H7 (cell line): ENCODE measurements at regions not wholly inside any gene's neighbourhood (a gene's known extent, or its start where the extent isn't known, plus 50 kb on each side); places are given as distances from the start of the nearest gene placed in this dataset.
A peak's percentile ranks its signal among the peaks of the same experiment; 100 is the strongest.
"Not testable (repeated sequence)": the region's sequence is repeated elsewhere in the genome, so short reads cannot be mapped to it uniquely, and the experiment has no call there.

ENCODE experiments used
- DNase-seq: peaks from one replicate; pipeline ENCODE4 v3.0.0; 2012
- H3K27me3 ChIP-seq: 2 replicates; pipeline ENCODE4 v1.6.0; 2011; ENCODE audit warnings: mild to moderate bottlenecking, low read length; ENCODE audit not compliant: control insufficient read depth, insufficient read depth
- H3K36me3 ChIP-seq: replicated peaks from 2 replicates; pipeline ENCODE4 v1.5.1; 2011; ENCODE audit warnings: low read length; ENCODE audit not compliant: control insufficient read depth, insufficient read depth
- H3K4me3 ChIP-seq: 2 replicates; pipeline ENCODE4 v1.5.1; 2011; ENCODE audit warnings: low read depth, mild to moderate bottlenecking, control low read depth, low read length, moderate library complexity; ENCODE audit not compliant: insufficient read depth

DNA sequence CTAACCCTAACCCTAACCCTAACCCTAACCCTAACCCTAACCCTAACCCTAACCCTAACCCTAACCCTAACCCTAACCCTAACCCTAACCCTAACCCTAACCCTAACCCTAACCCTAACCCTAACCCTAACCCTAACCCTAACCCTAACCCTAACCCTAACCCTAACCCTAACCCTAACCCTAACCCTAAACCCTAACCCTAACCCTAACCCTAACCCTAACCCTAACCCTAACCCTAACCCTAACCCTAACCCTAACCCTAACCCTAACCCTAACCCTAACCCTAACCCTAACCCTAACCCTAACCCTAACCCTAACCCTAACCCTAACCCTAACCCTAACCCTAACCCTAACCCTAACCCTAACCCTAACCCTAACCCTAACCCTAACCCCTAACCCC is 80.6 kb upstream of the PLEKHG4B start:
- not testable (repeated sequence) for DNase-seq, H3K4me3 ChIP-seq, H3K36me3 ChIP-seq, H3K27me3 ChIP-seq

DNA sequence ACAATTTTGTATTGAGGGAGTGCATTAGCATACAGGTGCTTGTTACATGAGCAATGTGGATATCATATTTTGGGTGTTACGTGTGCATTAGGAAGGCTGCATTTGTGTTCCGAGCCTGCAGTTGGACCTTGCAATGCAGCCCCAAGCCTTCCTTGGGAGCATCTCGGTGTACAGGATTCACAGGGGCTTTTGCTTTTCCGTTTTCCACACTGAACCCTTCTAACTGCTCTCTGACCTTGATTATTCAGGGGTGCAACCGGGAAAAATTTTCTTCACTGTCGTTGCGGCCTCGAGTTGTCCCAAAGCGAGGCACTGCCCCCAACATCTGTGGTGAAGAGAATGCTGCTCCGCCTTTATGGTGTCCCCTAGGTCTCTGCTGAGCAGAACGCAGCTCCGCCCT is 80.1 kb upstream of the PLEKHG4B start:
- Histone ChIP-seq H3K4me3 (no peak overlapping the region), H3K27me3 (no peaks in the 10 kb centered on the region), H3K36me3 (no peaks in the 10 kb centered on the region)
- DNase-seq, result no peak

- no peak overlapping the region for H3K4me3 ChIP-seq
Observed at GRCh38 chr5:13234-13633, 78.7 kb upstream of the PLEKHG4B start.

DNA sequence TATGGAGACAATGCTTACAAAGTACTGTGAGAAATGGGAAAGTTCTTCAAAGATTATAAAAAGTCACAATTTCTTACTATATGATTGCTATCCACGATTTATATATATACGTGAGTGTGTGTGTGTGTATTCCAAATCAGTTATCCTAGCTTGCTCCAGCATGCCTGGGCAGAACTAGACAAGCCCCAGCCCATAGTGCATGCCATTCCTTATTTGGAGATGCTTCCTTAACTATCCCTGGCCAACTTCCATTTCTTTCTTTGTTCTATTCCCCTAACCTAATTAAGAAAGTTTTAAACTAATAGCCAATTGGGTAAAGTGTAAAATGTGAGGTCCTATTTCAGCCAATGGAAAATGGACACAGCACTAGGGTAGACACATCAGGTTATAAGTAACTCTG is 77.3 kb upstream of the PLEKHG4B start:
- H3K36me3 ChIP-seq, H3K4me3 ChIP-seq, DNase-seq, H3K27me3 ChIP-seq: not testable (repeated sequence)

More at GRCh38 chr5:13234-13633, 78.7 kb upstream of the PLEKHG4B start:
- no peaks in the 10 kb centered on the region for H3K36me3 ChIP-seq
- no peak for DNase-seq
- H3K27me3 ChIP-seq, result no peaks in the 10 kb centered on the region

- H3K4me3 ChIP-seq, H3K36me3 ChIP-seq, H3K27me3 ChIP-seq, DNase-seq: not testable (repeated sequence)
Observed at GRCh38 chr5:20276-20675, 71.7 kb upstream of the PLEKHG4B start.

- no peak overlapping the region for H3K4me3 ChIP-seq
- H3K27me3 ChIP-seq, result no peaks in the 10 kb centered on the region
- H3K36me3 ChIP-seq, result no peaks in the 10 kb centered on the region
- peak; percentile 16 for DNase-seq
Observed at GRCh38 chr5:21654-22233, 70.2 kb upstream of the PLEKHG4B start.

DNA sequence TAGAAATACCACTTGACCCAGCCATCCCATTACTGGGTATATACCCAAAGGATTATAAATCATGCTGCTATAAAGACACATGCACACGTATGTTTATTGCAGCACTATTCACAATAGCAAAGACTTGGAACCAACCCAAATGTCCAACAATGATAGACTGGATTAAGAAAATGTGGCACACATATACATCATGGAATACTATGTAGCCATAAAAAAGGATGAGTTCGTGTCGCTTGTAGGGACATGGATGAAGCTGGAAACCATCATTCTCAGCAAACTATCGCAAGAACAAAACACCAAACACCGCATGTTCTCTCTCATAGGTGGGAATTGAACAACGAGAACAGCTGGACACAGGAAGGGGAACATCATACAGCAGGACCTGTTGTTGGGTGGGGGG is 68.1 kb upstream of the PLEKHG4B start:
- not testable (repeated sequence) for H3K4me3 ChIP-seq, H3K36me3 ChIP-seq, DNase-seq, H3K27me3 ChIP-seq

DNA sequence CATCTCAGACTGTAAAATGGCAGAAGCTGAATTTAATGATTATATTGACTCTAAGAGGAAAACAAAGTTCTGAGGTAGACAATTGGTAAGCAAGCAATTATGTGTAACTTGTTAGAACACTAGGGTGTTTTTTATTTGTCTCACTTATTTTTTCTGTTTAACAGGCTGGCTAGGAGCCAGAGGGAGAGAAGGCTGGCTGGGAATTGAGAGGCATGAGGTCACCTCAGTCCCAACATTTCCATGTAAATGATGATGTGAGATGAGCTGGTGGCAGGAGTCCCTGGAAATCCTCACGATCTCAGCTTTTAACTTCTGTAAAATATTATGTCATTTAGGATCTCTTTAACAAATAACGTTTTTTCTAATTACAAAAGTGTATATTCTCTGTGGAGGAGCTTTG is 66.9 kb upstream of the PLEKHG4B start:
- DNase-seq, H3K27me3 ChIP-seq, H3K4me3 ChIP-seq, H3K36me3 ChIP-seq: not testable (repeated sequence)

GRCh38 chr5:30131-30530 is 61.8 kb upstream of the PLEKHG4B start:
- no peak for DNase-seq
- no peaks in the 10 kb centered on the region for H3K36me3 ChIP-seq
- peaks cover 3% of the 10 kb centered on the region for H3K27me3 ChIP-seq
- no peak overlapping the region for H3K4me3 ChIP-seq

DNA sequence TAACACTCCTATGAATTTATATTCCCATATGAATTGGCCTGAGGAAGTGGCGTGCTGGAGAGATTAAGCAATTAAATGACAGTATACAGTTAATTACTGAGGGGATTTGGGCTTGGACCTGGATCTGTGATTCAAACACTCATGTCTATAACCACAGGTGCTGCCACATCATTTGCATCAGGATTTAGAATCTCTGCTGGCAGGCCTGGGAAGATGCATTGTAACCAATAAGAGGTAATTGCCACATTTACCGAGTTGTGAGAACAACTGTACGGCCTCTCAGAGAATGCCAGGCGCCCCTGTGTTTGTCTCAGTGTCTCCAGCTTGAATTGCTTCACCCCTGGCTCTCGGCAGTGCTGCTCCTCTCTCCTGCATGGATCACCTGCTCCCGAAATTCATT is 61.4 kb upstream of the PLEKHG4B start:
- not testable (repeated sequence) for DNase-seq, H3K4me3 ChIP-seq, H3K36me3 ChIP-seq, H3K27me3 ChIP-seq

DNA sequence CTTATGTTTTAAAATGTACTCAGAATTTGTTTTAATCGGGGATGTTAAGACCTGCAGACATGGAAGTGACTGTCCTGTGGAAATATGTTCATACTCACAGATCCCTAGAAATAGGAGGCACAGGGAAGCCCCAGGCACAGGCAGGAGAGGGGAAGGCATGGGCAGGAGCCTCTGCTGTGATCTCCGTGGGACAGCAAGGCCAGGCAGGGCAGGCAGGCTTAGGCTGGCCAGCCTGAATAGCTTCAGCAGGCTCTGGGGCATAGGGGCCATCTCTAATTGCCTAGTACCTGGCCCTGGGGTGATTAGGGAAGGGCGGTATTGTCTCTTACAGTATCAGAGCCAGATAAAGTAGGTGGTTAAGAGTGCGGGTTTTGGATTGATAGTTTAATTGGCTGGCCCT is 59.8 kb upstream of the PLEKHG4B start:
- DNase-seq, result no peak
- peaks cover 3% of the 10 kb centered on the region for H3K27me3 ChIP-seq
- H3K36me3 ChIP-seq, result no peaks in the 10 kb centered on the region
- no peak overlapping the region for H3K4me3 ChIP-seq

DNA sequence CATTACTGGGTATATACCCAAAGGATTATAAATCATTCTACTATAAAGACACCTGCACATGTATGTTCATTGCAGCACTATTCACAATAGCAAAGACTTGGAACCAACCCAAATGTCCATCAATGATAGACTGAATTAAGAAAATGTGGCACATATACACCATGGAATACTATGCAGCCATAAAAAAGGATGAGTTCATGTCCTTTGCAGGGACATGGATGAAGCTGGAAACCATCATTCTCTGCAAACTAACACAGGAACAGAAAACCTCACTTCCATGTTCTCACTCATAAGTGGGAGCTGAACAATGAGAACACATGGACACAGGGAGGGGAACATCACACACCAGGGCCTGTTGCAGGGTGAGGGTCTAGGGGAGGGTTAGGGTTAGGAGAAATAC is 56.4 kb upstream of the PLEKHG4B start:
- not testable (repeated sequence) for H3K4me3 ChIP-seq, DNase-seq, H3K36me3 ChIP-seq, H3K27me3 ChIP-seq

GRCh38 chr5:37207-37606 is 54.8 kb upstream of the PLEKHG4B start:
- H3K4me3 ChIP-seq, H3K27me3 ChIP-seq, DNase-seq, H3K36me3 ChIP-seq: not testable (repeated sequence)

- H3K36me3 ChIP-seq, result no peaks in the 10 kb centered on the region
- DNase-seq, result peak; percentile 22
- H3K27me3 ChIP-seq, result no peaks in the 10 kb centered on the region
- H3K4me3 ChIP-seq, result no peak overlapping the region
Observed at GRCh38 chr5:39979-40583, 51.9 kb upstream of the PLEKHG4B start.
